ENCODE measurements at regions not wholly inside any gene's neighbourhood (a gene's known extent, or its start where the extent isn't known, plus 50 kb on each side); places are given as distances from the start of the nearest gene placed in this dataset.

- H3K27ac ChIP-seq = no peak overlapping the region
- intact Hi-C loops (cut with DNase I; ENCODE audit: low total_unique reads) = no loop called here
- WGBS, 5 donors = 86 to 92% (median 89%) methylated on average over 5 of the region's 5 CpGs
- peaks cover 0 to 3% (median 0%) of the 10 kb centered on the region in 3 donors for H3K27me3 ChIP-seq
- H3K4me1 ChIP-seq = peaks cover 0 to 8% (median 0%) of the 10 kb centered on the region in 4 donors
- no peaks in the 10 kb centered on the region for H3K36me3 ChIP-seq
- no peak overlapping the region for H3K4me3 ChIP-seq
- TF ChIP-seq POLR2AphosphoS5 (IDR thresholded peaks at IDR 0.05) = no peak
- TF ChIP-seq POLR2A (IDR thresholded peaks at IDR 0.05) = no peak
- TF ChIP-seq EP300 (IDR thresholded peaks at IDR 0.05) = no peak
- TF ChIP-seq, protein P1, sequence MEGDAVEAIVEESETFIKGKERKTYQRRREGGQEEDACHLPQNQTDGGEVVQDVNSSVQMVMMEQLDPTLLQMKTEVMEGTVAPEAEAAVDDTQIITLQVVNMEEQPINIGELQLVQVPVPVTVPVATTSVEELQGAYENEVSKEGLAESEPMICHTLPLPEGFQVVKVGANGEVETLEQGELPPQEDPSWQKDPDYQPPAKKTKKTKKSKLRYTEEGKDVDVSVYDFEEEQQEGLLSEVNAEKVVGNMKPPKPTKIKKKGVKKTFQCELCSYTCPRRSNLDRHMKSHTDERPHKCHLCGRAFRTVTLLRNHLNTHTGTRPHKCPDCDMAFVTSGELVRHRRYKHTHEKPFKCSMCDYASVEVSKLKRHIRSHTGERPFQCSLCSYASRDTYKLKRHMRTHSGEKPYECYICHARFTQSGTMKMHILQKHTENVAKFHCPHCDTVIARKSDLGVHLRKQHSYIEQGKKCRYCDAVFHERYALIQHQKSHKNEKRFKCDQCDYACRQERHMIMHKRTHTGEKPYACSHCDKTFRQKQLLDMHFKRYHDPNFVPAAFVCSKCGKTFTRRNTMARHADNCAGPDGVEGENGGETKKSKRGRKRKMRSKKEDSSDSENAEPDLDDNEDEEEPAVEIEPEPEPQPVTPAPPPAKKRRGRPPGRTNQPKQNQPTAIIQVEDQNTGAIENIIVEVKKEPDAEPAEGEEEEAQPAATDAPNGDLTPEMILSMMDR (IDR thresholded peaks at IDR 0.05) = no peak
- H3K9me3 ChIP-seq = no peaks in the 10 kb centered on the region
- DNase-seq = no peak
Observed at GRCh38 chr11:119525867-119526196, 102.9 kb upstream of the THY1 start.

GRCh38 chr11:119525180-119525866 is 102.4 kb upstream of the THY1 start:
- DNase-seq = no peak

GRCh38 chr11:119523539-119524157 is 100.7 kb upstream of the THY1 start:
- 77 to 81% (median 79%) methylated on average over 12 of the region's 12 CpGs for WGBS, 5 donors
- H3K4me1 ChIP-seq = no peaks in the 10 kb centered on the region
- no peak for TF ChIP-seq POLR2A (IDR thresholded peaks at IDR 0.05)
- TF ChIP-seq EP300 (IDR thresholded peaks at IDR 0.05) = no peak
- H3K9me3 ChIP-seq = no peaks in the 10 kb centered on the region
- peaks cover 0 to 7% (median 0%) of the 10 kb centered on the region in 3 donors for H3K27me3 ChIP-seq
- H3K36me3 ChIP-seq = no peaks in the 10 kb centered on the region
- intact Hi-C loops (cut with DNase I; ENCODE audit: low total_unique reads) = no loop called here
- no peak for DNase-seq
- no peak overlapping the region for H3K27ac ChIP-seq
- no peak overlapping the region for H3K4me3 ChIP-seq

More at GRCh38 chr11:119525180-119525866, 102.4 kb upstream of the THY1 start:
- peaks cover 0 to 7% (median 0%) of the 10 kb centered on the region in 3 donors for H3K27me3 ChIP-seq
- H3K36me3 ChIP-seq = no peaks in the 10 kb centered on the region
- H3K9me3 ChIP-seq = no peaks in the 10 kb centered on the region
- peaks cover 0 to 3% (median 0%) of the 10 kb centered on the region in 4 donors for H3K4me1 ChIP-seq
- H3K4me3 ChIP-seq = no peak overlapping the region
- no peak overlapping the region for H3K27ac ChIP-seq
- TF ChIP-seq POLR2A (IDR thresholded peaks at IDR 0.05) (no peak), POLR2AphosphoS5 (IDR thresholded peaks at IDR 0.05) (no peak), EP300 (IDR thresholded peaks at IDR 0.05) (no peak)
- TF ChIP-seq, protein P1 (IDR thresholded peaks at IDR 0.05) = no peak
- WGBS, 5 donors = 55 to 81% (median 65%) methylated on average over 6 to 7 of the region's 7 CpGs
- intact Hi-C loops (cut with DNase I; ENCODE audit: low total_unique reads) = no loop called here

DNA sequence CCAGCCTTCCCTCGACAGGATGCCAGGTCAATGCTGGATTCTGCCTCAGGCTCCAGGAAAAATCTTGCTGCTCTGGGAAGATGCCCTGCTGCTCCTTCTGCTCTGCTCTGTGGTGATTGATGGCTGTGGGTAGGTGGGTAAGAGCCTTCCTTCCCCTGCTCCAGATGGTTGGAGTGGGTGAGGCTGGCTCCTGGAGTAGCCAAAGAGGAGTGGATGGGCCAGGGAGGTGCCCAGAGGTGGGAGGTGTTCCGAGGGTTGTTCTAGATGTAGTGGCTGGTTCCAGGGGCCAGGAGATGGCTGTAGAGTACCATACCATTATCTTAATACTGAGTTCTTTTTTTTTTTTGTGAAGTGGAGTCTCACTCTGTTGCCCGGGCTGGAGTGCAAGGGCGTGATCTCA is 99.6 kb upstream of the THY1 start:
- TF ChIP-seq EP300 (IDR thresholded peaks at IDR 0.05) = no peak
- TF ChIP-seq, protein P1 (IDR thresholded peaks at IDR 0.05) = no peak
- no peak for TF ChIP-seq POLR2AphosphoS5 (IDR thresholded peaks at IDR 0.05)
- TF ChIP-seq POLR2A (IDR thresholded peaks at IDR 0.05) = no peak
- no peaks in the 10 kb centered on the region for H3K36me3 ChIP-seq
- H3K9me3 ChIP-seq = no peaks in the 10 kb centered on the region
- peaks cover 0 to 7% (median 0%) of the 10 kb centered on the region in 3 donors for H3K27me3 ChIP-seq
- no peak overlapping the region for H3K4me3 ChIP-seq
- DNase-seq = no peak
- WGBS, 5 donors = 83 to 85% (median 84%) methylated on average over 4 of the region's 4 CpGs
- intact Hi-C loops (cut with DNase I; ENCODE audit: low total_unique reads) = no loop called here
- H3K27ac ChIP-seq = no peak overlapping the region
- no peaks in the 10 kb centered on the region for H3K4me1 ChIP-seq

- no peak overlapping the region for H3K4me3 ChIP-seq
- WGBS, 5 donors = 75 to 91% (median 89%) methylated on average over 11 of the region's 11 CpGs
- no peaks in the 10 kb centered on the region for H3K4me1 ChIP-seq
- H3K36me3 ChIP-seq = no peaks in the 10 kb centered on the region
- H3K27me3 ChIP-seq = peaks cover 0 to 7% (median 0%) of the 10 kb centered on the region in 3 donors
- intact Hi-C loops (cut with DNase I; ENCODE audit: low total_unique reads) = no loop called here
- TF ChIP-seq POLR2AphosphoS5 (IDR thresholded peaks at IDR 0.05) (no peak), POLR2A (IDR thresholded peaks at IDR 0.05) (no peak)
- no peak overlapping the region for H3K27ac ChIP-seq
- DNase-seq = no peak
- no peaks in the 10 kb centered on the region for H3K9me3 ChIP-seq
Observed at GRCh38 chr11:119521551-119521950, 98.6 kb upstream of the THY1 start.
